ENCODE measurements at regions not wholly inside any gene's neighbourhood (a gene's known extent, or its start where the extent isn't known, plus 50 kb on each side); places are given as distances from the start of the nearest gene placed in this dataset.

DNA sequence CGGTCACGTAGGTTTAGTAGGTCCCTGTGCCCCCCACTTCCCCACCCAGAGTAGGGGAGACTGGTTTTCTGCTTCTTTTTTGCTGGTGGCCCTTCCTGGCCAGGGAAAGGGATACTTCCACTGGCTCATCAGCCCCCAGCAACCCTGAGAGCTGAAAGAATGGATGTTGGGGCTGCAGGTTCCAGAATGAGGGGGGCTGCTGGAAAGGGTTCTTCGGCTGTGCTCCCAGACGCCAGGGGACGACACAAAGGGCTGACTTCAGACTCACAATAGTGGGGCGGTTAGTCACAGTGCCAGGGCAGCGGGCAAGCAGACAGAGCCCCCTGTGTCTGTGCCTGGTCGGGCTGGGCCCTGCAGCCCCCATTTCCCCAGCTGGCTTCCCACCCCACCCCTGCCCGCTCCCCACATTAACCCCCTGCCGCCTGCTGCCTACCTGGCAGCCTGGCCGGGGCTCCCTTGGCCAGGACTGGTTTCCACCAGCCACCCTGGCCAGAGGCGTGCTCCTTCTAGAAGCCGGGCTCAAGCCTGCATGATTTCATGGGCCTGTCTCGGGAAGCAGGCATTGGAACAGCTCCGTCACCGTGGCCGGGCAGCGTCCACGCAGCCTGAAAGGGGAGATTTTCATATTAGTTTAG is 79.1 kb upstream of the WNT7B start:
- no peak for TF ChIP-seq EZH2phosphoT487 (IDR thresholded peaks at IDR 0.05)
- TF ChIP-seq EZH2 (IDR thresholded peaks at IDR 0.05) = no peak
- TF ChIP-seq, protein P1, sequence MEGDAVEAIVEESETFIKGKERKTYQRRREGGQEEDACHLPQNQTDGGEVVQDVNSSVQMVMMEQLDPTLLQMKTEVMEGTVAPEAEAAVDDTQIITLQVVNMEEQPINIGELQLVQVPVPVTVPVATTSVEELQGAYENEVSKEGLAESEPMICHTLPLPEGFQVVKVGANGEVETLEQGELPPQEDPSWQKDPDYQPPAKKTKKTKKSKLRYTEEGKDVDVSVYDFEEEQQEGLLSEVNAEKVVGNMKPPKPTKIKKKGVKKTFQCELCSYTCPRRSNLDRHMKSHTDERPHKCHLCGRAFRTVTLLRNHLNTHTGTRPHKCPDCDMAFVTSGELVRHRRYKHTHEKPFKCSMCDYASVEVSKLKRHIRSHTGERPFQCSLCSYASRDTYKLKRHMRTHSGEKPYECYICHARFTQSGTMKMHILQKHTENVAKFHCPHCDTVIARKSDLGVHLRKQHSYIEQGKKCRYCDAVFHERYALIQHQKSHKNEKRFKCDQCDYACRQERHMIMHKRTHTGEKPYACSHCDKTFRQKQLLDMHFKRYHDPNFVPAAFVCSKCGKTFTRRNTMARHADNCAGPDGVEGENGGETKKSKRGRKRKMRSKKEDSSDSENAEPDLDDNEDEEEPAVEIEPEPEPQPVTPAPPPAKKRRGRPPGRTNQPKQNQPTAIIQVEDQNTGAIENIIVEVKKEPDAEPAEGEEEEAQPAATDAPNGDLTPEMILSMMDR (IDR thresholded peaks at IDR 0.05) = no peak
- no peak overlapping the region for H3K4me2 ChIP-seq
- Mint-ChIP-seq H3K9me3 (no peaks in the 10 kb centered on the region), H3K36me3 (no peaks in the 10 kb centered on the region), H3K4me3 (no peak overlapping the region), H3K27ac (no peak overlapping the region), H3K4me1 (peaks cover 8% of the 10 kb centered on the region), H3K27me3 (ENCODE audit: insufficient read depth, low read depth) (peaks cover 5% of the 10 kb centered on the region)
- H3K36me3 ChIP-seq = no peaks in the 10 kb centered on the region
- no peaks in the 10 kb centered on the region for H4K20me1 ChIP-seq (ENCODE audit: low read depth)
- no peaks in the 10 kb centered on the region for H3K79me2 ChIP-seq (ENCODE audit: low read depth)
- no peak overlapping the region for H3K27ac ChIP-seq
- peaks cover 66% of the 10 kb centered on the region for H3K27me3 ChIP-seq
- no peak for DNase-seq (ENCODE audit: low spot score)
- no peaks in the 10 kb centered on the region for H3K4me1 ChIP-seq
- no peak overlapping the region for H3K4me3 ChIP-seq
- H3K9ac ChIP-seq = no peak overlapping the region
- H3F3A ChIP-seq (ENCODE audit: low read depth) = no peaks in the 10 kb centered on the region
- no peaks in the 10 kb centered on the region for H3K9me3 ChIP-seq (ENCODE audit: low read depth)
- no peak overlapping the region for H2AFZ ChIP-seq (replicated peaks)

DNA sequence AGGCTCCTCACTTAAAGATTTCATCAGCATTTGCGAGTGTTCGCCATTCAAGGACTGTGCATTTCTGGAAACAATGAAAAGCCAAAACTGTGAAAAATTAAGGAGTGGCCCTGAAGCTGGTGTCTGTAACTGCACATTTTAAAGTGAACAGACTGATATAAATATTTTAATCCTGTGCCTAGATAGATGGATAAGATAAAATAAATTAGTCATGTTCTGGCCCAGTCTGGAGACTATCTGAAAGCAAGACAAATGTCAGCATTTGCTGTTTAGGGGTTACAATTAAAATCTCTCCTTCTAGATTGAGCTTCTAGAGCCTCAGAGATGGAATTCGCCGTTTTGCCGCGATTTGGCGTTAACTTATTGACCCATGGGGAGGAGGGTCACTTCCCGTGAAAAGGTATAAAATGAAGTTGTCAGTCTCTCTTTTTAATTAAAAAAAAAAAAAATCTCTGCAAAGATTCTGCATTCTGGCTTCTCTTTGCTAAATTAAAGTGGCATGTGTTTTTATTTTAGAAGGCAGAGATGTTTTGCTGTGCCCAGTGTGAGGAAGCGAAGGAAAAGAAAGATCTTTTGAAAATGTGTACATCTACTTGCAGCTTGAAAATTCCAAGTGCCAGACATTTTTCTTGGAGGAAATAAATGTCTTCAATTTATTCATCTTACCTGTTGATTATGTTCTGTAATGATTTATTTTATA is 79.7 kb upstream of the WNT7B start:
- Histone ChIP-seq H3K27ac (no peak overlapping the region), H3K27me3 (peaks cover 66% of the 10 kb centered on the region), H3K9me3 (ENCODE audit: low read depth) (no peaks in the 10 kb centered on the region), H4K20me1 (ENCODE audit: low read depth) (no peaks in the 10 kb centered on the region), H3K4me3 (no peak overlapping the region), H2AFZ (replicated peaks) (no peak overlapping the region), H3K4me2 (no peak overlapping the region), H3K79me2 (ENCODE audit: low read depth) (no peaks in the 10 kb centered on the region), H3K4me1 (no peaks in the 10 kb centered on the region), H3F3A (ENCODE audit: low read depth) (no peaks in the 10 kb centered on the region), H3K36me3 (no peaks in the 10 kb centered on the region), H3K9ac (no peak overlapping the region)
- TF ChIP-seq, protein P1 (IDR thresholded peaks at IDR 0.05) = no peak
- TF ChIP-seq EZH2phosphoT487 (IDR thresholded peaks at IDR 0.05) (no peak), EZH2 (IDR thresholded peaks at IDR 0.05) (no peak)
- DNase-seq (ENCODE audit: low spot score) = no peak
- H3K4me1 Mint-ChIP-seq = peaks cover 8% of the 10 kb centered on the region
- no peak overlapping the region for H3K4me3 Mint-ChIP-seq
- H3K36me3 Mint-ChIP-seq = no peaks in the 10 kb centered on the region
- H3K9me3 Mint-ChIP-seq = no peaks in the 10 kb centered on the region
- peaks cover 2% of the 10 kb centered on the region for H3K27me3 Mint-ChIP-seq (ENCODE audit: insufficient read depth, low read depth)
- no peak overlapping the region for H3K27ac Mint-ChIP-seq

DNA sequence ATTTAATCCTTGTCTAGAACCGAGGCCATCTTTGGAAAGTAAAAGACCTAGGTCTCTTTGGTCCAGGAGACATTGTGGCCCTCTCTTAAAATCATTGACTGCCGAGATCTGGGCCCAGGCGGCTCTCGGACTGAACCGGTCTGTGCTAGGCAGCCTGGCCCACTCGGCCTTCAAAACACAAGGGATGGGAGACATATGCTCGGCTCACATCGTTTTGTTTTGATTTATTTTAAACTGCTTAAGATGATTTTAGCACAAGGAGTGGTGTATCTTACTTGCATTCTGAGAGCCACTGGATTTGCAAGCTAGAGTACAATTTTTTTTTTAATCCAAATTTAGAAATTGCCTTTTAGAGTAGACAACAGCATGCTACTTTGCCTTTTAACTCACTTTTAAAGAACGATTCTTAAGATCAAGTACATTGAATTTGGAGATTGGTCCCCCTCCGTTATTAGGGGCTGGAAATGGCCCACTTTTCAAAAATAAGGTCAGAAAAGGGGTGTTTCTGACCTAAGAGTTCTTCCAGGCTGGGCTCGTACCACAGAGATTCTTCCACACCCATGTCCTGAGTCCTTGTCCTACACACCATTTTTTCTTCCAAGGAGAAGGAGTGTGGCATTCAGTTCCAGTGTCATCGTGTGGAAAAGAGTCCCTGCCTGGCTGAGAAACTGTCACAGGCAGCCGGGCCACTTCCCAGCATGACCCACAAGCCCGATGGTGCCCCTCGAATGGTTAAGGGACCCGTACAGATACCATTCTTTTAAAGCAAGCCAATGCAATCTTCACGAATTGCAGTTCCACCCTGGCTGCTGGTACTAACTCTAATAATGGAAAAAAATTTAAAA is 80.5 kb upstream of the WNT7B start:
- TF ChIP-seq, protein P1 (IDR thresholded peaks at IDR 0.05) = no peak
- TF ChIP-seq EZH2phosphoT487 (IDR thresholded peaks at IDR 0.05) = no peak
- TF ChIP-seq EZH2 (IDR thresholded peaks at IDR 0.05) = no peak
- no peak overlapping the region for H3K4me3 Mint-ChIP-seq
- no peaks in the 10 kb centered on the region for H3K4me1 ChIP-seq
- H3K9me3 Mint-ChIP-seq = peaks cover 4% of the 10 kb centered on the region
- no peak overlapping the region for H3K4me2 ChIP-seq
- H3F3A ChIP-seq (ENCODE audit: low read depth) = no peaks in the 10 kb centered on the region
- H3K4me3 ChIP-seq = no peak overlapping the region
- H3K27ac Mint-ChIP-seq = no peak overlapping the region
- H3K27me3 ChIP-seq = peaks cover 70% of the 10 kb centered on the region
- DNase-seq (ENCODE audit: low spot score) = no peak
- H3K27ac ChIP-seq = no peak overlapping the region
- H3K4me1 Mint-ChIP-seq = peaks cover 11% of the 10 kb centered on the region
- H3K79me2 ChIP-seq (ENCODE audit: low read depth) = no peaks in the 10 kb centered on the region
- no peaks in the 10 kb centered on the region for H3K9me3 ChIP-seq (ENCODE audit: low read depth)
- H3K9ac ChIP-seq = no peak overlapping the region
- no peaks in the 10 kb centered on the region for H3K36me3 Mint-ChIP-seq
- no peaks in the 10 kb centered on the region for H4K20me1 ChIP-seq (ENCODE audit: low read depth)
- no peaks in the 10 kb centered on the region for H3K36me3 ChIP-seq
- no peak overlapping the region for H2AFZ ChIP-seq (replicated peaks)
- peaks cover 2% of the 10 kb centered on the region for H3K27me3 Mint-ChIP-seq (ENCODE audit: insufficient read depth, low read depth)
